HG03432 (cell line): ENCODE measurements at regions not wholly inside any gene's neighbourhood (a gene's known extent, or its start where the extent isn't known, plus 50 kb on each side); places are given as distances from the start of the nearest gene placed in this dataset.
"Not testable (repeated sequence)": the region's sequence is repeated elsewhere in the genome, so short reads cannot be mapped to it uniquely, and the experiment has no call there.

Source experiments
- ATAC-seq: cut with Tn5 transposase; IDR thresholded peaks from one replicate; pipeline ENCODE4 v1.9.1; 2021; ENCODE audit warnings: mild to moderate bottlenecking, moderate library complexity; ENCODE audit not compliant: unreplicated experiment

DNA sequence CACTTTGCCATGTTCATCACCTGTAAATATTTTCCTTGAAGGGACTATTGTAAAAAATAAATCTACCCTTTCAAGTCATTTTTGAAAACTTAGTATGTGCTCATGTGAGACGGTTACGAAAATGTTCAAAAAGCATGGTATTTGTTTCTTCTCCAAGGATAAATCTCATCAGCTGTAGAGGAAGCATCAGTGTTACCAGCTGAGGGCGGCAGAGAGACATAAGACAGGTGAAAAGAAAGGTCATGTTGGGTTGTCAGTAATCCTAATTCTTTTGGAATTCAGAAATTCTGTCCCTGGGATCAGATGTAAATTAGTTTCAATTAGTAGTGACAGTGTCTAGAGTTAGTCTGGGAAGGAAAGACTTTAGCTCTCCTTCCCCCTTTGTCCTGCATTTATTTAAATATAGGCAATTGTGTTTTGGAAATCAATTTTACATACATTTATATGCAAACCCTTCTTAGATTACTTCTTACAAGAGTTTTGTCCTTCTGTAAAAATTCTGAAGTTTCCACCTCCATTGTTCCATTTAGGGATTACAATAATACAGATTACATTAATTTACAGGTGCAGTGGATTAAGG lies 791.9 kb upstream of the CDH6 start:
- no peak for ATAC-seq

DNA sequence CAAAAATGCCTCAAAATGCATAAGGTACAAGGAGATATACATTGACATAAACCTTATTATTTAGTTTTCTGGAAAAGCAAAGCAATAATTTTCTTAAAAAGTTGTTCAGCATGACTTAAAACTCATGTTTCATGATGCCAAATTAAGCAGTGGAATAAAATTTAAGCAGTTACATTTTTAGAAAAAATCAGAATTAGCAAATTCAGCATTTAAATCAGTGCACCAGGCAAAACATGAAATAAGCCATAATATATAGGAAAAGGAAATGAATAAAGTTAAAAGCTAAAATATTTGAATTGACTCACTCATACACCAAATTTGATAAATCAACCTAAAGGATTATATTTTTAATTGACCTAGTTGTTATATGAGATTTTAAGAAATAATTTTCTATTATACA lies 795.1 kb upstream of the CDH6 start:
- ATAC-seq: no peak

DNA sequence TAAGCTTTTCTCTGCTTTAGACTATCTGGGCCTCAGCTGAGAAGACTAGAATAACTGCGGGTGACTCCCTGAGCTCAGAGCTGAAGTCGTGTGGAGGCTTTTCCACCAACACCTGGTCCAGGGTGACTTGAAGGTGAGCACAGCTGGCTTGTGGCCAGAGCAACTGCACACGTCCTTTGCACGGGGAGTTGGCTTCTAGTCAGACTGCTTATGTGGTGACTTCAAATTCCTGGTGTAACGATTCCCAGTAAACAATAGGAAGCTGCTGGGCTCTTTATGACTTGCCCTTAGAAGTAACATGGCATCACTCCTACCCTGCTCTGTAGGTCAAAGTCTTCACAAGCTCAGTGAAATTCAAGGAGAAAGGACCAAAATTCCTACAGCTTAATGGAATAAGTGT lies 800.6 kb upstream of the CDH6 start:
- ATAC-seq: no peak

DNA sequence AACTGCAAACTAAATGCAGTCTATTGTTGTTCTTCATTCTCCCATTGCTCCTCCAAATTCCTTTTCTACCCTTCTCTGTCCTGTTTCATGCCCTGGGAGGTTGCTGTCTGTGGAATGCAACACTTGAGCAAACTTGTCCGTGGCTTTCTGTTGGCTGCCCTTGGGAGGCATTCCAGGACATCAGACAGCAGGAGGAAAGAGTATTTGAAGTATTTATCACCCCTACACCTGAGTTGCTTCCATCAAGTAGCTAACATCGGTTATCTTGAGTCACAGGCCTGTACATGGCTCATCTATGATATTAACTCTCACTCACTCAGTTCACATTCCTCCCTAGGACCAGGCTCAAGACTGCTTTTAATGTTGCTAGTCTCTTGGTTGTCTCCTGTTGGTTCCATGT lies 803.4 kb upstream of the CDH6 start:
- no peak for ATAC-seq

DNA sequence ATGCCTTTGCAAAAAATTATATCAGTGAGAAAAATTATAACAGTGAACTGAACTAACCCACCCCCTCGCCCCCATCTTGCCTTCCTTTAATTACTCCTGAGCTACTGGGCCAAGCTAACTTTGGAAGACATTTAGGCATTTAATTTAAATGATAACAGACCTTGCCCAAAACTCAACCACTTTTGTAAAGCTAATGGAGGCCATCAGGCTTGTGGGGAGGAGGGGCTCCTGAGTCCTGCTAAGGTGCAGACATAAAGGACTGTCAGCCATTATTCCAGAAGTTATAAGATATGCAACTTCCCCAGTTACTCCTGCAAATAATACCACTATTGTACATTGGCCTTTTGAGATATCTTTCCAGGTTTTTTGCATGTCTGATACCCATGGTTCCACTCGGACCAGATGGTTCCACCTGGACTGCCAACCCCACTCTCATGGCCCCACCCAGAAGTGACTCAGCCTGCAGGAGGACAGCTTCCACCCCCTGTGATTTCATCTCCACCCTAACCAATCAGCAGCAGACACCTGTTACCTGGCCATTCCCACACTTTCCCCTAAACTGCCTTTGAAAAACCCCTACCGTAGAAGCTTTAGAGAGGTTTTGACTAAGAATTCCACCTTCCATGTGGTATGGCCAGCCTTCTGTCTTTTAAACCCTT lies 805.4 kb upstream of the CDH6 start:
- no peak for ATAC-seq

- ATAC-seq: no peak
Observed at GRCh38 chr5:30385754-30386153, 807.7 kb upstream of the CDH6 start.

DNA sequence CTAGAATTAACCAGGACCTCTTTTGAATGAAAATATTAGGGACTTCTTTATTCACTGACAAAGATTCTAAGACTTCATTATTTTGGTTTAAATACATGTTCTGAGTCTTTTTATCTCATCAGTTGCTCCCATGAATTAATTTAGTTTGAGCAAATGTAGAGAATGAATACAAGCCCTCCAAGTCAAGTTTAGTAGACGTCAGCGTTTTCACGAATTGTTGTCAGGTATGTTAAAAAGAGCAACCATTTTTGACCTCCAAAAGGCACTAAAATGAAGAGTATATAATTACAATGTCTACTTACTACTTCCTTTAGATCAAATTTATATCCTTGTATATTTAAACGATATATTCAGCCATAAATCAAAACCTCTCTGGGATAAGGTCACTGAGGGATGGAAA lies 809.3 kb upstream of the CDH6 start:
- no peak for ATAC-seq

- ATAC-seq: no peak
Observed at GRCh38 chr5:30380228-30380627, 813.3 kb upstream of the CDH6 start.

GRCh38 chr5:30376848-30377247 lies 816.6 kb upstream of the CDH6 start:
- no peak for ATAC-seq

GRCh38 chr5:30368064-30368463 lies 825.4 kb upstream of the CDH6 start:
- ATAC-seq: no peak

- not testable (repeated sequence) for ATAC-seq
Observed at GRCh38 chr5:30365031-30365430, 828.5 kb upstream of the CDH6 start.

- ATAC-seq: no peak
Observed at GRCh38 chr5:30357371-30357770, 836.1 kb upstream of the CDH6 start.

GRCh38 chr5:30355675-30356074 lies 837.8 kb upstream of the CDH6 start:
- ATAC-seq: no peak

- no peak for ATAC-seq
Observed at GRCh38 chr5:30347858-30348257, 845.6 kb upstream of the CDH6 start.

DNA sequence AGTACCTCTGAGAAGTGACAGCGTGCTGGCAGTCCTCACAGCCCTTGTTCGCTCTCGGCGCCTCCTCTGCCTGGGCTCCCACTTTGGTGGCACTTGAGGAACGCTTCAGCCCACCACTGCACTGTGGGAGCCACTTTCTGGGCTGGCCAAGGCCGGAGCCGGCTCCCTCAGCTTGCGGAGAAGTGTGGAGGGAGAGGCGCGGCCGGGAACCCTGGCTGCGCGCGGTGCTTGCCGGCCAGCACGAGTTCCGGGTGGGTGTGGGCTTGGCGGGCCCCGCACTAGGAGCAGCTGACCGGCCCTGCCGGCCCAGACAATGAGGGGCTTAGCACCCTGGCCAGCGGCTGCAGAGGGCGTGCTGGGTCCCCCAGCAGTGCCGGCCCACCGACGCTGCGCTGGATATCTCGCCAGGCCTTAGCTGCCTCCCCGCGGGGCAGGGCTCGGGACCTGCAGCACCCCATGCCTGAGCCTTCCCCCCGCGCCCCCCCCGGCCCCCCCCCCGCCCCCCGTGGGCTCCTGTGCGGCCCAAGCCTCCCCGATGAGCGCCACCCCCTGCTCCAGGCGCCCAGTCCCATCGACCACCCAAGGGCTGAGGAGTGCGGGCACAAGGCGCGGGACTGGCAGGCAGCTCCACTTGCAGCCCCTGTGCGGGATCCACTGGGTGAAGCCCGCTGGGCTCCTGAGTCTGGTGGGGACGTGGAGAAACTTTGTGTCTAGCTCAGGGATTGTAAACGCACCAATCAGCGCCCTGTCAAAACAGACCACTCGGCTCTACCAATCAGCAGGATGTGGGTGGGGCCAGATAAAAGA lies 847.7 kb upstream of the CDH6 start:
- ATAC-seq: not testable (repeated sequence)

DNA sequence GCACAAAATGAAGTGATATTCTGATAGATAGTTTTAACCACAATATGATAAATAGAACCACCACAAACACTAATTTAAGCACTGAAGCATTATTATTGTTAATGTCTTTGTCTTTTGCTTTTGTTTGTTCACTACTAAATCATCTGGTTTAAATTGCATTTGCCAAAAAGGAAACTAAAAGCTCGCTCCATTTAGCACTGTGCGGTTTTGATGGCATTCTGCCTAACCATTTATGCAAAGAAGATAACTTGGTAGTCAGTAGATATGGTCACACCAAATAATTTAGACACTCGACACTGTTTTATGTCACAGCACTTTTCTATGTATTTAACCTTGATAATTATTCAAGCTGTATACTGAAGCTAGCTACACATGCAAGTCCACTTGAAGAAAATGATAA lies 849.8 kb upstream of the CDH6 start:
- no peak for ATAC-seq

- ATAC-seq: no peak
Observed at GRCh38 chr5:30341466-30341865, 852.0 kb upstream of the CDH6 start.

DNA sequence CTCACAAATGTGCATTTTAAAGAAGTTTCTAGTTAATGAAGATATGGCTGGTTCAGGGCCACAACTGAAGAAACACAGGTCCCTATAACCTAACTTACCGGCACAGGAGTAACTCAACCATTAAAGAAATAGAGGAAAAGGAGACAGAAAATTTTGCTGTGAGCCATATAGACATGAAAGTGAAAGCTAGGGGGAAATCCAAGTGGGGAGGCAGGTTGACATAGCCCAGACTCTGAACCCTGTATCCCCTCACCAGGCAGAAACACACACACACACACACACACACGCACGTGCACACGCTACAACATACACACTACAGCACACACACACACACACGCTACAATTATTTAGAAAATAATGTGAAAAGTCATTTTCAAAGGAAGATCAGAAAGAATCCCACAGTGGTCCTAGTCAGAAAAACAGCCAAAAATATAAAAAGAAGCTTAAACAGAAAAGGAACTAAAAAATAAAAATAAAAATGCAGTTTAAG lies 856.4 kb upstream of the CDH6 start:
- no peak for ATAC-seq

DNA sequence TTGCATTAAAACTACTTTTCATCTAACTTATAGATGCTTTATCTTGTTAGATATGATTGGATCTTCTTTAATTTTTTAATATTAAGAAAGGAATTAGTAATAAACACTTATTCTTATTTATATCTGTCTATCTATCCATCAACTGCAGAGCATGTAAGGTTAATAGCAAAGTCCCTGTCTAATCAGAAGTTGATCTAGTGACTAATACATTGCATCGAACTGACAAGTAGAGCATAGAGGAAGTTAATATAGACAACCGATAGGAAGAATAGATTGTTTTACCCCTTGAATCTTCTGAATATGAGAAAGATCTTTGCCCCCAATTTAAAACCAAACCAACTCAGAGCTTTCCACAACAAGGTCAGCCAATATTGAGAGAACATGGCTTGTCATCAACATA lies 862.0 kb upstream of the CDH6 start:
- no peak for ATAC-seq

DNA sequence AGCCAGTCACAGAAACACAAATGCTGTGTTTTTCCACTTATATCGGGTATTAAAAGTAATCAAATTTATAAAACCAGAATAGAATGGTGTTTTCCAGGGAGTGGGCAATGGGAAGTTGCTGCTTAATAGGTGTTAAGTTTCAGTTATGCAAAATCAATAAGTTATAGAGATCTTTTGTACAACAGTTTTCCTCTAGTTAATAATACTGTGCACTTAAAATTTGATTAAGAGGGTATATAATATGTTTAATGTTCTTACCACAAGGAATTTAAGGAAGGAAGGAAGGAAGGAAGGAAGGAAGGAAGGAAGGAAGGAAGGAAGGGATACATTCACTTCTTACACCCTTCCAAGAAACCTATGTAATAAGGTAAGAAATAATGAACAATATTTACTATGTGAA lies 867.7 kb upstream of the CDH6 start:
- no peak for ATAC-seq

DNA sequence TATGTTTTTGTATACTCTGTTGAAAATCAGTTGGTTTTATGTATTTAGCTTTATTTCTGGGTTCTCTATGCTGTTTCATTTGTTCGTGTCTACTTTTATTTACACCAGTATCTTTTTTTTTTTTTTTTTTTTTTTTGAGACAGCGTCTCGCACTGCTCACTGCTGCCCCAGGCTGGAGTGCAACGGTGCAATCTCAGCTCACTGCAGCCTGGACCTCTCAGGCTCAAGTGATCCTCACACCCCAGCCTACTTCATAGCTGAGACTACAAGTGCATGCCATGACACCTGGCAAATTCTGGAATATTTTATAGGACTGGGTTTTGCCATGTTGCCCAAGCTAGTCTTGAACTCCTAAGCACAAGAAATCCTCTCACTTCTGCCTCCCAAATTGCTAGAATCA lies 869.4 kb upstream of the CDH6 start:
- no peak for ATAC-seq

DNA sequence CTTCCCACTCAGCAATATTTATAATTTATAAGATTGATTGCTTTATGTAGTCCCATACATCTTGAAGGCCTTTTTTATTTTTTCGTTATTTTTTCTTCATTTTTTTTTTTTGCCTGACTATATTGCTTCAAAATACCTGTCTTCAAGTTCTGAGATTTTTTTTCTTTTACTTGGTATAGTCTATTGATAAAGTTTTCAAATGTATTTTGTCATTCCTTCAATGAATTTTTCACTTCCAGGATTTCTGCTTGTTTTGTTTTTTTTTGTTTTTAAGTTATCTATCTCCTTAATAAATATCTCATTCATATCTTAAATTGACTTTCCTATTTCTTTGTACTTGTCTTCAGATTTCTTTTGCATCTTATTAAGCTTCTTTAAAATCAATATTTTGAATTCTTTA lies 905.6 kb upstream of the CDH6 start:
- ATAC-seq: no peak
